Activated B cell treated with CpG ODN at 0.5 μM for 24 hours (primary cell): ENCODE measurements at regions not wholly inside any gene's neighbourhood (a gene's known extent, or its start where the extent isn't known, plus 50 kb on each side); places are given as distances from the start of the nearest gene placed in this dataset.

Experiments
- ATAC-seq: fragments of 200-7000 bp; cut with Tn5 transposase; one replicate; pipeline ENCODE4 v1.10.0; 2021; ENCODE audit warnings: low read depth, mild to moderate bottlenecking, moderate library complexity
- CTCF ChIA-PET: fragments of 350-600 bp; sonication (Branson Sonifier 250); formaldehyde crosslinking; loops from one replicate; lab custom pipeline; 2021; ENCODE audit warnings: antibody characterized with exemption; lab: Charles Lee
- POLR2A ChIA-PET: fragments of 350-600 bp; sonication (Branson Sonifier 250); formaldehyde crosslinking; loops from one replicate; lab custom pipeline; 2021; ENCODE audit warnings: antibody characterized with exemption; lab: Charles Lee
- DNase-seq: peaks from one replicate; pipeline ENCODE4 v3.0.0; 2022
- H3K27ac Mint-ChIP-seq: one replicate; pipeline ENCODE4 v1.8.0; 2020; ENCODE audit warnings: mixed read lengths
- H3K27me3 Mint-ChIP-seq: one replicate; pipeline ENCODE4 v1.8.0; 2021; ENCODE audit warnings: mixed read lengths
- H3K36me3 Mint-ChIP-seq: one replicate; pipeline ENCODE4 v1.8.0; 2021; ENCODE audit warnings: low read depth, mixed read lengths
- H3K4me1 Mint-ChIP-seq: one replicate; pipeline ENCODE4 v1.8.0; 2021; ENCODE audit warnings: mixed read lengths
- H3K4me3 Mint-ChIP-seq: one replicate; pipeline ENCODE4 v1.8.0; 2020; ENCODE audit warnings: mild to moderate bottlenecking, mixed read lengths
- H3K9me3 Mint-ChIP-seq: one replicate; pipeline ENCODE4 v1.8.0; 2020; ENCODE audit warnings: mixed read lengths
- intact Hi-C: fragments of 100-400 bp; cut with micrococcal nuclease; formaldehyde crosslinking; loops from one replicate; pipeline ENCODE4 v1.15.1; 2024
- TF ChIP-seq, protein P1 (sequence below): fragments of 200-600 bp; IDR thresholded peaks from one replicate; pipeline ENCODE4 v1.8.0; 2022; ENCODE audit warnings: antibody characterized with exemption, mild to moderate bottlenecking

DNA sequence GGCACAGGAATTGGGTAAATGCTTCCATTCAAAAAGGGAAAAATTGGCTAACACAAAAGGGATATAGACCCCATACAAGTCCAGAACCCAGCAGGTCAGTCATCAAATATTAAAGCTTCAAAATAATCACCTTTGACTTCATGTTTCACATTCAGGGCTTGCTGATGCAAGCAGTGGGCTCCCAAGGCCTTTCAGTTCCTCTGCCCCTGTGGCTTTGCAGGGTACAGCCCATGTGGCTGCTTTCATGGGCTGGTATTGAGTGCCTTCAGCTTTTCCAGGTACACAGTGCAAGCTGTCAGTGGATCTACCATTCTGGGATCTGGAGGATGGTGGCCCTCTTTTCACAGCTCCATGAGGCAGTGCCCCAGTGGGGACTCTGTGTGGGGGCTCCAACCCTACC is 253.0 kb downstream of the TECRL start:
- H3K4me3 Mint-ChIP-seq, result no peak overlapping the region
- intact Hi-C loops, result no loop called here
- POLR2A ChIA-PET, result no interaction called here

DNA sequence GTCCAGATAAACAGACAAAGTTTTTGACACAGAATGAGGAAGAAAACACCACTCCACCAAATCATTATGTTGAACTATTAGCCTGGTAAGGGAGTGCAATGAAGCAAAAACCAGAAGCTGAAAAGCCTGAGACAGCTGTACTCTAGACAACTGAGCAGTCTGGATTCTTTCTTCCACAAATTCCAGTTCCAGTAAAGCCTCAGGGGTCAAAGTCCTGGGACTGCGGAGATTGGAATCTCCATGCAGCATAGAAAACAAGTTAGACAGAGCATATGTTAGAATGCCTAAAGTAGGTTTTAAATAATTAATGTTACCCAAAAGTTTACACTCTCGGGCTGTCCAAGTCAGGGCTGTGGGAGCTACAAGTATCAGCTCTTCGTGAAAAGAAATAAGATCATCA is 263.2 kb downstream of the TECRL start:
- ATAC-seq (no peak), DNase-seq (no peak)
- CTCF ChIA-PET, result no interaction called here
- intact Hi-C loops, result no loop called here
- Mint-ChIP-seq H3K4me3 (no peak overlapping the region), H3K9me3 (peaks cover 4% of the 10 kb centered on the region), H3K27me3 (no peaks in the 10 kb centered on the region), H3K4me1 (no peaks in the 10 kb centered on the region), H3K36me3 (no peaks in the 10 kb centered on the region), H3K27ac (no peak overlapping the region)
- TF ChIP-seq, protein P1, sequence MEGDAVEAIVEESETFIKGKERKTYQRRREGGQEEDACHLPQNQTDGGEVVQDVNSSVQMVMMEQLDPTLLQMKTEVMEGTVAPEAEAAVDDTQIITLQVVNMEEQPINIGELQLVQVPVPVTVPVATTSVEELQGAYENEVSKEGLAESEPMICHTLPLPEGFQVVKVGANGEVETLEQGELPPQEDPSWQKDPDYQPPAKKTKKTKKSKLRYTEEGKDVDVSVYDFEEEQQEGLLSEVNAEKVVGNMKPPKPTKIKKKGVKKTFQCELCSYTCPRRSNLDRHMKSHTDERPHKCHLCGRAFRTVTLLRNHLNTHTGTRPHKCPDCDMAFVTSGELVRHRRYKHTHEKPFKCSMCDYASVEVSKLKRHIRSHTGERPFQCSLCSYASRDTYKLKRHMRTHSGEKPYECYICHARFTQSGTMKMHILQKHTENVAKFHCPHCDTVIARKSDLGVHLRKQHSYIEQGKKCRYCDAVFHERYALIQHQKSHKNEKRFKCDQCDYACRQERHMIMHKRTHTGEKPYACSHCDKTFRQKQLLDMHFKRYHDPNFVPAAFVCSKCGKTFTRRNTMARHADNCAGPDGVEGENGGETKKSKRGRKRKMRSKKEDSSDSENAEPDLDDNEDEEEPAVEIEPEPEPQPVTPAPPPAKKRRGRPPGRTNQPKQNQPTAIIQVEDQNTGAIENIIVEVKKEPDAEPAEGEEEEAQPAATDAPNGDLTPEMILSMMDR, result no peak
- POLR2A ChIA-PET, result no interaction called here

More for the DNA sequence above, 253.0 kb downstream of the TECRL start:
- Mint-ChIP-seq H3K27me3 (no peaks in the 10 kb centered on the region), H3K4me1 (no peaks in the 10 kb centered on the region), H3K36me3 (no peaks in the 10 kb centered on the region), H3K27ac (no peak overlapping the region), H3K9me3 (no peaks in the 10 kb centered on the region)
- DNase-seq (no peak), ATAC-seq (no peak)
- TF ChIP-seq, protein P1, result no peak
- CTCF ChIA-PET, result interaction anchor here (1.8 kb wide), 1 partner anchor 383 kb away, joined by 5 read pairs; no protein-coding TSS in a partner anchor

- intact Hi-C loops, result no loop called here
- Mint-ChIP-seq H3K36me3 (no peaks in the 10 kb centered on the region), H3K27me3 (no peaks in the 10 kb centered on the region), H3K9me3 (peaks cover 6% of the 10 kb centered on the region), H3K4me3 (no peak overlapping the region), H3K27ac (no peak overlapping the region), H3K4me1 (no peaks in the 10 kb centered on the region)
- ChIA-PET CTCF (no interaction called here), POLR2A (no interaction called here)
- TF ChIP-seq, protein P1, result no peak
- DNase-seq (no peak), ATAC-seq (no peak)
These were observed 264.3 kb downstream of the TECRL start for GRCh38 chr4:64144994-64145393.

DNA sequence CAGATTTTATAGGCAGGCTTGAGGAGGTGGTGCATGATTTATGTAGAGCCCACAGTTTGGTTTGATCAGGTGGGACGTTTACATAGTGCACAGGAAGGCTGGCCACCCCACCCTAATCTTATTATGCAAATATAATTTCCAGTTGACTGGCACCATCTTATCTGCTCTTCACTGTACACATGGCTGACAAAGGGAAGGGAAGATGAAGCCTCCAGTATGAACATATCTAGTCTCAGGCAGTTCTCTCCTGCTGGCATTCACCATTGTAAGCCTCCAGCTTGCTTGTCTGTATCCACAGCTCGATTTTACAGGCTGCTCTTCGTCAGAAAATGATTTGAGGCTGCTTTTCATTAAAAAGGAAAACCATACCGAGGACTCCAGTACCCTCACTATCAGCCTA is 278.3 kb downstream of the TECRL start:
- ChIA-PET CTCF (no interaction called here), POLR2A (no interaction called here)
- no peaks in the 10 kb centered on the region for H3K36me3 Mint-ChIP-seq
- no peaks in the 10 kb centered on the region for H3K27me3 Mint-ChIP-seq
- no peak overlapping the region for H3K4me3 Mint-ChIP-seq
- H3K4me1 Mint-ChIP-seq, result no peaks in the 10 kb centered on the region
- intact Hi-C loops, result no loop called here
- TF ChIP-seq, protein P1, result no peak
- H3K9me3 Mint-ChIP-seq, result no peaks in the 10 kb centered on the region
- H3K27ac Mint-ChIP-seq, result no peak overlapping the region
- ATAC-seq, result no peak
- no peak for DNase-seq

DNA sequence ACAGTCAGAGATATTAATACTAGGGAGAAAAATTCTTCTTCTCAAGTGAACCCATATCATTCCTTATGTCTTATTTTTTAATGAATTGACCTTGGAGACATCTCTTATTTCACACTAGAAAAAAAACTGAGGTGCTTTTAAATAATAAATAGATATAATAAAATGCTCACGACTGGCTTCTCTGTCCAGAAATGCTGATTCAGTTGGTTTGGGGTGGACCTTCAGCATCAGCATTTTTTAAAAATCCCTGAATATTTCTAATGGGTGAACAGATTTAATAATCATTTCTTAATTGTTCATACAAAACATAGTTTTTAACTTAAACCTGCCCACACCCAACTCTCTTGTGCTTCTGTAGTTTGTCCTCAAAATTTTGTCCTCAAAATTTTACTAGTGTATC is 283.9 kb downstream of the TECRL start:
- no peak for DNase-seq
- Mint-ChIP-seq H3K4me3 (no peak overlapping the region), H3K36me3 (no peaks in the 10 kb centered on the region), H3K27ac (no peak overlapping the region), H3K4me1 (no peaks in the 10 kb centered on the region), H3K9me3 (peaks cover 4% of the 10 kb centered on the region), H3K27me3 (no peaks in the 10 kb centered on the region)
- intact Hi-C loops, result no loop called here
- ATAC-seq, result no peak
- POLR2A ChIA-PET, result no interaction called here
- TF ChIP-seq, protein P1, result no peak
- CTCF ChIA-PET, result no interaction called here
